ENCODE measurements at regions not wholly inside any gene's neighbourhood (a gene's known extent, or its start where the extent isn't known, plus 50 kb on each side); places are given as distances from the start of the nearest gene placed in this dataset.

DNA sequence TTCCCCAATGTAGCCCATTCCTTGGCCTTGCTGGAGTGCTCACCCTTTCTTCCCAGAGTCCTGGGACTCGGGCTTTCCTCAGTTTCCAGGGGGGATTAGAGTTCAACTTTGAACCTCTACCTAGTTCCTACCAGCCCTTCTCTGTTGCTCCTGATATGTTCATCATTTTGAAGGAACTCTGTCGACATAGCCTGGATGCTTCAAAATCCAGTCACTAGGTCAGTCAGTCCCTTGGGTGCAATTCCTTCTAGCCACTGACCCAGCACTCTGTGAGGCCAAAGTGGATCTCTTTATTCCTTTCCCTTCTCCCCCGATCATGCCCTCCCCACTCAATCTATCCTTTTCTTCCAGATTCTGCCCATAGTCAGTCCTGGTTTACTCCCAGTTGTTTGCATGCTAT lies 72.3 kb upstream of the TMCC3 start (continued):
- no peak for TF ChIP-seq ESRRA (IDR thresholded peaks at IDR 0.05; ENCODE audit: borderline replicate concordance, low read length)
- TF ChIP-seq JUN (IDR thresholded peaks at IDR 0.05) = no peak

DNA sequence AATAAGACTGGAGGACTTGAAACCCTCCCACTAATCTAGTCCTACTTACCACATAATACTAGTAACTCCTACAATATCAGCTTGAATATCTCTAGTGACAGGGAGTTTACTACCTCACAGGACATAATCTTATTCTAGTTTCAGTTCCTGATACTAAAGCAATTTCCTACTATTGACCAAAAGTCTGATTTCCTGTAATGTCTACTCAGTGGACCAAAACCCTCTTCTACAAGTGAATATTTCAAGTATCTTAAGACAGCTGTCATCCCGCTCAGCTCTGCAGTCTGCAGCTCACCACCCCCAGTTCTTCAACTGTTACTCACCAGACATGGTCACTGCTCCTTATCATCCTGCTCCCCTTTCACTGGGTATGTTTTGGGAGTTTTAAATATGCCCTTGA lies 70.8 kb upstream of the TMCC3 start:
- no peak overlapping the region for H3K4me3 ChIP-seq
- DNase-seq (ENCODE audit: low read depth in 1 of 2, low spot score in 1 of 2) (no peak), ATAC-seq (no peak), FAIRE-seq (no peak)
- no peaks in the 10 kb centered on the region for H3K4me1 ChIP-seq
- no peak for TF ChIP-seq POLR2A (IDR thresholded peaks at IDR 0.05; ENCODE audit: low read length)
- no peaks in the 10 kb centered on the region for H3K9me3 ChIP-seq
- WGBS (ENCODE audit: missing lambda C conversion rate) = 85% methylated on average over 1 of the region's 1 CpG
- no peak overlapping the region for H3K4me2 ChIP-seq
- H3K27ac ChIP-seq = no peak overlapping the region
- POLR2A ChIA-PET = no interaction called here
- CTCF ChIA-PET = interaction anchor here (0.9 kb wide), 1 partner anchor 155 kb away, joined by 3 read pairs; no protein-coding TSS in a partner anchor

DNA sequence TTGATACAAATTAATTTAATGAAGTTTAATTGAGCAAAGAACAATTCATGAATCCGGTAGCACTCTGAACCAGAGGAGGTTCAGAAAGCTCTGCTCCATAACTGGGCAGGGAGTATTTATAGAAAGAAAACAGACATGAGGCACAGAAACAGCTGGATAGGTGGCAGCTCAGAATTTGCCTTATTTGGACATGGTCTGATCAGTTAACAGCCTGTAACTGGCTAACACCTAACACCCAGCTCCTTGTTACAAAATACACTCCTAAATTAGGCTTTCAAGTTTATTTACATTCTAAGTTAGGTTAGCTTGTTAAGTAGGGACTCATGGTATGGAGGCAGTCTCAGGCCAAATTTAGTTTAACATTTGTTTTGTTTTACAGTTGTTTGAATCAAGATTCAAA lies 67.8 kb upstream of the TMCC3 start:
- ChIA-PET CTCF (no interaction called here), POLR2A (no interaction called here)
- 71% methylated on average over 1 of the region's 1 CpG for WGBS (ENCODE audit: missing lambda C conversion rate)
- TF ChIP-seq BHLHE40 (IDR thresholded peaks at IDR 0.05; ENCODE audit: low read depth, low read length) = no peak
- TF ChIP-seq HOXA7 (CRISPR knock-in tag; IDR thresholded peaks at IDR 0.05) = no peak
- TF ChIP-seq SMC3 (IDR thresholded peaks at IDR 0.05) = no peak
- no peak for TF ChIP-seq MYC (IDR thresholded peaks at IDR 0.05; ENCODE audit: borderline replicate concordance, low read length)
- no peak for TF ChIP-seq ZC3H11A (IDR thresholded peaks at IDR 0.05)
- TF ChIP-seq, protein P1, sequence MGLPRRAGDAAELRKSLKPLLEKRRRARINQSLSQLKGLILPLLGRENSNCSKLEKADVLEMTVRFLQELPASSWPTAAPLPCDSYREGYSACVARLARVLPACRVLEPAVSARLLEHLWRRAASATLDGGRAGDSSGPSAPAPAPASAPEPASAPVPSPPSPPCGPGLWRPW (IDR thresholded peaks at IDR 0.05) = no peak
- TF ChIP-seq POLR2AphosphoS2 (conservative IDR thresholded peaks at IDR 0.05; ENCODE audit: low read length) = no peak
- TF ChIP-seq, protein P2, sequence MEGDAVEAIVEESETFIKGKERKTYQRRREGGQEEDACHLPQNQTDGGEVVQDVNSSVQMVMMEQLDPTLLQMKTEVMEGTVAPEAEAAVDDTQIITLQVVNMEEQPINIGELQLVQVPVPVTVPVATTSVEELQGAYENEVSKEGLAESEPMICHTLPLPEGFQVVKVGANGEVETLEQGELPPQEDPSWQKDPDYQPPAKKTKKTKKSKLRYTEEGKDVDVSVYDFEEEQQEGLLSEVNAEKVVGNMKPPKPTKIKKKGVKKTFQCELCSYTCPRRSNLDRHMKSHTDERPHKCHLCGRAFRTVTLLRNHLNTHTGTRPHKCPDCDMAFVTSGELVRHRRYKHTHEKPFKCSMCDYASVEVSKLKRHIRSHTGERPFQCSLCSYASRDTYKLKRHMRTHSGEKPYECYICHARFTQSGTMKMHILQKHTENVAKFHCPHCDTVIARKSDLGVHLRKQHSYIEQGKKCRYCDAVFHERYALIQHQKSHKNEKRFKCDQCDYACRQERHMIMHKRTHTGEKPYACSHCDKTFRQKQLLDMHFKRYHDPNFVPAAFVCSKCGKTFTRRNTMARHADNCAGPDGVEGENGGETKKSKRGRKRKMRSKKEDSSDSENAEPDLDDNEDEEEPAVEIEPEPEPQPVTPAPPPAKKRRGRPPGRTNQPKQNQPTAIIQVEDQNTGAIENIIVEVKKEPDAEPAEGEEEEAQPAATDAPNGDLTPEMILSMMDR (IDR thresholded peaks at IDR 0.05) = no peak
- TF ChIP-seq FOSB (CRISPR knock-in tag; IDR thresholded peaks at IDR 0.05) = no peak
- no peak for TF ChIP-seq ZNF302 (CRISPR knock-in tag; IDR thresholded peaks at IDR 0.05)
- no peak for TF ChIP-seq CHD2 (IDR thresholded peaks at IDR 0.05; ENCODE audit: low read length, partially characterized antibody)
- TF ChIP-seq RARB (CRISPR knock-in tag; IDR thresholded peaks at IDR 0.05) = no peak
- no peak for TF ChIP-seq HDAC2 (IDR thresholded peaks at IDR 0.05)
- TF ChIP-seq, protein P3, sequence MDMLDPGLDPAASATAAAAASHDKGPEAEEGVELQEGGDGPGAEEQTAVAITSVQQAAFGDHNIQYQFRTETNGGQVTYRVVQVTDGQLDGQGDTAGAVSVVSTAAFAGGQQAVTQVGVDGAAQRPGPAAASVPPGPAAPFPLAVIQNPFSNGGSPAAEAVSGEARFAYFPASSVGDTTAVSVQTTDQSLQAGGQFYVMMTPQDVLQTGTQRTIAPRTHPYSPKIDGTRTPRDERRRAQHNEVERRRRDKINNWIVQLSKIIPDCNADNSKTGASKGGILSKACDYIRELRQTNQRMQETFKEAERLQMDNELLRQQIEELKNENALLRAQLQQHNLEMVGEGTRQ (IDR thresholded peaks at IDR 0.05) = no peak
- TF ChIP-seq, protein P4, sequence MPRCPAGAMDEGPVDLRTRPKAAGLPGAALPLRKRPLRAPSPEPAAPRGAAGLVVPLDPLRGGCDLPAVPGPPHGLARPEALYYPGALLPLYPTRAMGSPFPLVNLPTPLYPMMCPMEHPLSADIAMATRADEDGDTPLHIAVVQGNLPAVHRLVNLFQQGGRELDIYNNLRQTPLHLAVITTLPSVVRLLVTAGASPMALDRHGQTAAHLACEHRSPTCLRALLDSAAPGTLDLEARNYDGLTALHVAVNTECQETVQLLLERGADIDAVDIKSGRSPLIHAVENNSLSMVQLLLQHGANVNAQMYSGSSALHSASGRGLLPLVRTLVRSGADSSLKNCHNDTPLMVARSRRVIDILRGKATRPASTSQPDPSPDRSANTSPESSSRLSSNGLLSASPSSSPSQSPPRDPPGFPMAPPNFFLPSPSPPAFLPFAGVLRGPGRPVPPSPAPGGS (IDR thresholded peaks at IDR 0.05) = no peak
- H3K9me3 ChIP-seq = no peaks in the 10 kb centered on the region
- FAIRE-seq (no peak), ATAC-seq (no peak), DNase-seq (ENCODE audit: low read depth in 1 of 2, low spot score in 1 of 2) (no peak)
- H3K4me2 ChIP-seq = no peak overlapping the region
- no peak overlapping the region for H3K27ac ChIP-seq
- H3K4me3 ChIP-seq = no peak overlapping the region
- H3K4me1 ChIP-seq = no peaks in the 10 kb centered on the region

DNA sequence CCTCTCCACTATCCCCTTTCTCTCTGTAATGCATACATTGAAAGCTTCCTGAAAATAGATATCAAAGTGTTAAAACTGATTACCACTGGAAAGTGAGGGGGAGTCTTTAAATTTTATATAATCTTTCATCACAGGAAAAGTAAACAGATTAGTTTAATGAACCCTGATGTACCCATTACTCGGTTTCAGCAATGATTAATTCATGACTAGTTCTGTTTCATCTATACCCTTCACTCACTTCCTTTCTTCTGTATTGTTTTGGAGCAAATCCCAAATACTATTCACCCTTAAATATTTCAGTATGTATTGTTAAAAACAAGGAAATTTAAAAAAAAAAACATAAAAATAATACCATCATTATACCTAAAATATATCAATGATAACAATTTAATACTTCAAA lies 67.3 kb upstream of the TMCC3 start:
- CTCF ChIA-PET = no interaction called here
- FAIRE-seq = no peak
- Histone ChIP-seq H3K9me3 (no peaks in the 10 kb centered on the region), H3K4me3 (no peak overlapping the region), H3K27ac (no peak overlapping the region), H3K4me1 (no peaks in the 10 kb centered on the region), H3K4me2 (no peak overlapping the region)
- POLR2A ChIA-PET = interaction anchor here (0.7 kb wide), 1 partner anchor 13 kb away, joined by 3 read pairs; no protein-coding TSS in a partner anchor
- DNase-seq (ENCODE audit: low read depth in 1 of 2, low spot score in 1 of 2) = no peak
- no peak for ATAC-seq
- 11% methylated on average over 1 of the region's 1 CpG for WGBS (ENCODE audit: missing lambda C conversion rate)
- TF ChIP-seq ZNF302 (CRISPR knock-in tag; IDR thresholded peaks at IDR 0.05) (no peak), MAFK (IDR thresholded peaks at IDR 0.05; ENCODE audit: partially characterized antibody) (no peak), CEBPB (IDR thresholded peaks at IDR 0.05) (no peak), ESRRA (IDR thresholded peaks at IDR 0.05; ENCODE audit: borderline replicate concordance, low read length) (no peak), KDM1A (IDR thresholded peaks at IDR 0.05; ENCODE audit: low read depth) (no peak), HDAC2 (IDR thresholded peaks at IDR 0.05) (no peak), MAZ (IDR thresholded peaks at IDR 0.05; ENCODE audit: borderline replicate concordance, low read depth, low read length) (no peak), FOSL2 (IDR thresholded peaks at IDR 0.05) (no peak), FOSL2 (CRISPR knock-in tag; IDR thresholded peaks at IDR 0.05) (no peak), CBX2 (IDR thresholded peaks at IDR 0.05; ENCODE audit: borderline replicate concordance, low read depth) (no peak), POLR2AphosphoS2 (conservative IDR thresholded peaks at IDR 0.05; ENCODE audit: low read length) (no peak), JUN (IDR thresholded peaks at IDR 0.05) (no peak), FOSB (CRISPR knock-in tag; IDR thresholded peaks at IDR 0.05) (no peak)
- TF ChIP-seq, protein P5, sequence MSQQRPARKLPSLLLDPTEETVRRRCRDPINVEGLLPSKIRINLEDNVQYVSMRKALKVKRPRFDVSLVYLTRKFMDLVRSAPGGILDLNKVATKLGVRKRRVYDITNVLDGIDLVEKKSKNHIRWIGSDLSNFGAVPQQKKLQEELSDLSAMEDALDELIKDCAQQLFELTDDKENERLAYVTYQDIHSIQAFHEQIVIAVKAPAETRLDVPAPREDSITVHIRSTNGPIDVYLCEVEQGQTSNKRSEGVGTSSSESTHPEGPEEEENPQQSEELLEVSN (IDR thresholded peaks at IDR 0.05; ENCODE audit: borderline replicate concordance, low read depth) = no peak
- TF ChIP-seq, protein P6, sequence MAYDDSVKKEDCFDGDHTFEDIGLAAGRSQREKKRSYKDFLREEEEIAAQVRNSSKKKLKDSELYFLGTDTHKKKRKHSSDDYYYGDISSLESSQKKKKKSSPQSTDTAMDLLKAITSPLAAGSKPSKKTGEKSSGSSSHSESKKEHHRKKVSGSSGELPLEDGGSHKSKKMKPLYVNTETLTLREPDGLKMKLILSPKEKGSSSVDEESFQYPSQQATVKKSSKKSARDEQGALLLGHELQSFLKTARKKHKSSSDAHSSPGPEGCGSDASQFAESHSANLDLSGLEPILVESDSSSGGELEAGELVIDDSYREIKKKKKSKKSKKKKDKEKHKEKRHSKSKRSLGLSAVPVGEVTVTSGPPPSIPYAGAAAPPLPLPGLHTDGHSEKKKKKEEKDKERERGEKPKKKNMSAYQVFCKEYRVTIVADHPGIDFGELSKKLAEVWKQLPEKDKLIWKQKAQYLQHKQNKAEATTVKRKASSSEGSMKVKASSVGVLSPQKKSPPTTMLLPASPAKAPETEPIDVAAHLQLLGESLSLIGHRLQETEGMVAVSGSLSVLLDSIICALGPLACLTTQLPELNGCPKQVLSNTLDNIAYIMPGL (CRISPR knock-in tag; IDR thresholded peaks at IDR 0.05; ENCODE audit: borderline replicate concordance) = no peak
